ENCODE measurements at regions not wholly inside any gene's neighbourhood (a gene's known extent, or its start where the extent isn't known, plus 50 kb on each side); places are given as distances from the start of the nearest gene placed in this dataset.

DNA sequence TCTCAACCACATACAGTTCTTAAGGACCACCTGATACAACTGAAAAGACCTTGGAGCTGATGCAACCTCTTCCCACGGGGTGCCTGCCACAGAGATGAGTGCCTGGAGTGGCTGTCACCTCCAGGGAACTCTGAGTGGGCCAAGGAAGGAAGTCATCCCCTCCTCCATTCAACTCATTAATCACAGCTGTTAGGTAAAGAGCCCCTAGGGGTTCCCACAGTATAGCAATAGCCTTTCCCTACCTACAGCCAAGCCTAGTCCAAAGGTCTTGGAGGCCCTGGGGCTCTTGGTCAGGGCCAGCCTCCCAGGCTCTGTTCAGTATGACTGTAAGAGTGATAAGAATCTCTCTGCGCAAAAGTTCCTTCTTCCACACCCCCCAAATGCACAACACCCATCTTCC lies 70.4 kb upstream of the NFE2L3 start:
- no peak for TF ChIP-seq CTCF (conservative IDR thresholded peaks at IDR 0.05; ENCODE audit: low read length)
- no peak for TF ChIP-seq EZH2phosphoT487 (IDR thresholded peaks at IDR 0.05; ENCODE audit: borderline replicate concordance, low read depth, low read length)

All from OCI-LY7 (cell line).